ENCODE measurements at regions not wholly inside any gene's neighbourhood (a gene's known extent, or its start where the extent isn't known, plus 50 kb on each side); places are given as distances from the start of the nearest gene placed in this dataset.

DNA sequence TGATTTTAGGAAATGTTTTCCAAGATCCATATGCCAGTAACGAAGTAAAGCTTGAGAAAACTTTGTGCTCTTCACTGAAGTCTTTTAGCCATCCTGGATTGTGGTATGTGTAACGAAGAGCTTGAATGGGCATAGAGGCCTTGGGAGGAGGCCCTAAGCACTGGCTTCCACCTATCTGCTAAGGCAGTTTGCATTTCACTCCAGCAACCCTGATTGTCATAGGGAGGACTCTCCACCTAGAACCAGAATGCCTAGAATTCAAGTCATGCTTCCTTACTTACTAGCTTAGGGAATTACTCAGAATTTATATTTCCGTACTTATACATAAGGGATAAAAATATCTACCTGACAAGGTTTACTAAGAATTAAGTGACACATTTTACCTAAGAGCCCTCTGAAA, 451.5 kb downstream of the FBXO15 start:
- H3K9me3 Mint-ChIP-seq (ENCODE audit: low read depth), result peaks cover 8% of the 10 kb centered on the region
- H3K27ac Mint-ChIP-seq (ENCODE audit: unreplicated experiment), result no peak overlapping the region
- H3K36me3 Mint-ChIP-seq (ENCODE audit: low read depth), result no peaks in the 10 kb centered on the region
- TF ChIP-seq, protein P1, sequence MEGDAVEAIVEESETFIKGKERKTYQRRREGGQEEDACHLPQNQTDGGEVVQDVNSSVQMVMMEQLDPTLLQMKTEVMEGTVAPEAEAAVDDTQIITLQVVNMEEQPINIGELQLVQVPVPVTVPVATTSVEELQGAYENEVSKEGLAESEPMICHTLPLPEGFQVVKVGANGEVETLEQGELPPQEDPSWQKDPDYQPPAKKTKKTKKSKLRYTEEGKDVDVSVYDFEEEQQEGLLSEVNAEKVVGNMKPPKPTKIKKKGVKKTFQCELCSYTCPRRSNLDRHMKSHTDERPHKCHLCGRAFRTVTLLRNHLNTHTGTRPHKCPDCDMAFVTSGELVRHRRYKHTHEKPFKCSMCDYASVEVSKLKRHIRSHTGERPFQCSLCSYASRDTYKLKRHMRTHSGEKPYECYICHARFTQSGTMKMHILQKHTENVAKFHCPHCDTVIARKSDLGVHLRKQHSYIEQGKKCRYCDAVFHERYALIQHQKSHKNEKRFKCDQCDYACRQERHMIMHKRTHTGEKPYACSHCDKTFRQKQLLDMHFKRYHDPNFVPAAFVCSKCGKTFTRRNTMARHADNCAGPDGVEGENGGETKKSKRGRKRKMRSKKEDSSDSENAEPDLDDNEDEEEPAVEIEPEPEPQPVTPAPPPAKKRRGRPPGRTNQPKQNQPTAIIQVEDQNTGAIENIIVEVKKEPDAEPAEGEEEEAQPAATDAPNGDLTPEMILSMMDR (IDR thresholded peaks at IDR 0.05), result no peak
- H3K4me3 Mint-ChIP-seq (ENCODE audit: unreplicated experiment), result no peak overlapping the region
- no peaks in the 10 kb centered on the region for H3K27me3 Mint-ChIP-seq (ENCODE audit: low read depth)
- H3K4me1 Mint-ChIP-seq (ENCODE audit: low read depth), result peaks cover 2% of the 10 kb centered on the region
- no peak for DNase-seq (ENCODE audit: low spot score)

- no peak overlapping the region for H3K4me3 Mint-ChIP-seq (ENCODE audit: unreplicated experiment)
- TF ChIP-seq, protein P1 (IDR thresholded peaks at IDR 0.05), result no peak
- no peak for DNase-seq (ENCODE audit: low spot score)
- H3K27ac Mint-ChIP-seq (ENCODE audit: unreplicated experiment), result no peak overlapping the region
- H3K9me3 Mint-ChIP-seq (ENCODE audit: low read depth), result peaks cover 4% of the 10 kb centered on the region
- H3K27me3 Mint-ChIP-seq (ENCODE audit: low read depth), result no peaks in the 10 kb centered on the region
- H3K36me3 Mint-ChIP-seq (ENCODE audit: low read depth), result no peaks in the 10 kb centered on the region
- H3K4me1 Mint-ChIP-seq (ENCODE audit: low read depth), result peaks cover 15% of the 10 kb centered on the region
Observed at GRCh38 chr18:73693091-73693490, 454.5 kb downstream of the FBXO15 start.

GRCh38 chr18:73691624-73692023, 456.0 kb downstream of the FBXO15 start:
- no peaks in the 10 kb centered on the region for H3K27me3 Mint-ChIP-seq (ENCODE audit: low read depth)
- H3K4me1 Mint-ChIP-seq (ENCODE audit: low read depth), result peaks cover 19% of the 10 kb centered on the region
- H3K4me3 Mint-ChIP-seq (ENCODE audit: unreplicated experiment), result no peak overlapping the region
- TF ChIP-seq, protein P1 (IDR thresholded peaks at IDR 0.05), result no peak
- no peaks in the 10 kb centered on the region for H3K36me3 Mint-ChIP-seq (ENCODE audit: low read depth)
- no peak overlapping the region for H3K27ac Mint-ChIP-seq (ENCODE audit: unreplicated experiment)
- DNase-seq (ENCODE audit: low spot score), result no peak
- peaks cover 2% of the 10 kb centered on the region for H3K9me3 Mint-ChIP-seq (ENCODE audit: low read depth)

DNA sequence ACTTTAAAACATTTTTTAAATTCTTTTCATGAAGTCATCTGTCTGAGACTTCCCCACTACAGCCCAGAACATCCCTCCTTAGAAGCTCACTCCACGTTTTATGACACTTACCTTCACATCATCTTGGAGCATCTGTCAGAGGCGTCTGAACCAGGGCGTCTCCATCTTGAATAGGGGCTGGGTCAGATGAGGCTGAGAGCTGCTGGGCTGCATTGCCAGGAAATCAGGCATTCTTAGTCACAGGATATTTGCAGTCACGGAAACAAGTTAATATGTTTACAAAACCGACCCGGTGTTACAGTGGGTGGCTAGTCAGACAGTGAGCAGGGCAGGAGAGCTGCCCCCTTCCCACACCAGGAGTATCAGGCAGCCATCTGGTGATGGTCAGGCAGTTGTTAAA, 456.5 kb downstream of the FBXO15 start:
- Mint-ChIP-seq H3K4me3 (ENCODE audit: unreplicated experiment) (no peak overlapping the region), H3K4me1 (ENCODE audit: low read depth) (peaks cover 19% of the 10 kb centered on the region), H3K27me3 (ENCODE audit: low read depth) (no peaks in the 10 kb centered on the region), H3K36me3 (ENCODE audit: low read depth) (no peaks in the 10 kb centered on the region), H3K9me3 (ENCODE audit: low read depth) (peaks cover 2% of the 10 kb centered on the region), H3K27ac (ENCODE audit: unreplicated experiment) (peak overlapping the region; percentile 34)
- no peak for DNase-seq (ENCODE audit: low spot score)
- TF ChIP-seq, protein P1 (IDR thresholded peaks at IDR 0.05), result no peak

- H3K9me3 Mint-ChIP-seq (ENCODE audit: low read depth), result peaks cover 2% of the 10 kb centered on the region
- H3K27ac Mint-ChIP-seq (ENCODE audit: unreplicated experiment), result no peak overlapping the region
- no peak for DNase-seq (ENCODE audit: low spot score)
- H3K4me1 Mint-ChIP-seq (ENCODE audit: low read depth), result peaks cover 19% of the 10 kb centered on the region
- TF ChIP-seq, protein P1 (IDR thresholded peaks at IDR 0.05), result no peak
- H3K27me3 Mint-ChIP-seq (ENCODE audit: low read depth), result no peaks in the 10 kb centered on the region
- H3K36me3 Mint-ChIP-seq (ENCODE audit: low read depth), result no peaks in the 10 kb centered on the region
- no peak overlapping the region for H3K4me3 Mint-ChIP-seq (ENCODE audit: unreplicated experiment)
Observed at GRCh38 chr18:73690222-73690621, 457.4 kb downstream of the FBXO15 start.
